ENCODE measurements at regions not wholly inside any gene's neighbourhood (a gene's known extent, or its start where the extent isn't known, plus 50 kb on each side); places are given as distances from the start of the nearest gene placed in this dataset.

GRCh38 chr6:113338644-113339043, 518.5 kb upstream of the MARCKS start:
- no peak for DNase-seq
- no peaks in the 10 kb centered on the region for H3K27me3 ChIP-seq (replicated peaks; ENCODE audit: insufficient read depth, low read length)

GRCh38 chr6:113339209-113339608, 517.9 kb upstream of the MARCKS start:
- Histone ChIP-seq H3K4me3 (ENCODE audit: low read length) (no peak overlapping the region), H3K27ac (ENCODE audit: low read length) (no peak overlapping the region), H3K27me3 (replicated peaks; ENCODE audit: insufficient read depth, low read length) (no peaks in the 10 kb centered on the region), H2AFZ (ENCODE audit: low read length) (no peak overlapping the region), H3K9ac (ENCODE audit: low read length) (no peak overlapping the region), H3K9me3 (replicated peaks; ENCODE audit: insufficient read depth, low read length) (no peaks in the 10 kb centered on the region), H3F3A (ENCODE audit: insufficient read depth, low read length) (no peaks in the 10 kb centered on the region), H4K20me1 (ENCODE audit: insufficient read depth, low read length) (no peaks in the 10 kb centered on the region), H3K36me3 (replicated peaks; ENCODE audit: insufficient read depth, low read length) (no peaks in the 10 kb centered on the region), H3K4me1 (ENCODE audit: low read length) (no peaks in the 10 kb centered on the region), H3K79me2 (ENCODE audit: low read length) (no peaks in the 10 kb centered on the region), H3K9me2 (replicated peaks; ENCODE audit: insufficient read depth, low read length) (no peaks in the 10 kb centered on the region), H3K4me2 (ENCODE audit: low read depth, low read length) (no peak overlapping the region)
- TF ChIP-seq EZH2phosphoT487 (IDR thresholded peaks at IDR 0.05; ENCODE audit: low read length) (no peak), EZH2 (optimal IDR thresholded peaks at IDR 0.05; ENCODE audit: low read depth, low read length) (no peak)
- DNase-seq: no peak

More at GRCh38 chr6:113338644-113339043, 518.5 kb upstream of the MARCKS start:
- H4K20me1 ChIP-seq (ENCODE audit: insufficient read depth, low read length): no peaks in the 10 kb centered on the region
- H3K4me1 ChIP-seq (ENCODE audit: low read length): no peaks in the 10 kb centered on the region
- no peaks in the 10 kb centered on the region for H3K9me2 ChIP-seq (replicated peaks; ENCODE audit: insufficient read depth, low read length)
- H3K4me3 ChIP-seq (ENCODE audit: low read length): no peak overlapping the region
- H3K36me3 ChIP-seq (replicated peaks; ENCODE audit: insufficient read depth, low read length): no peaks in the 10 kb centered on the region
- no peak overlapping the region for H2AFZ ChIP-seq (ENCODE audit: low read length)
- no peak overlapping the region for H3K27ac ChIP-seq (ENCODE audit: low read length)
- TF ChIP-seq EZH2phosphoT487 (IDR thresholded peaks at IDR 0.05; ENCODE audit: low read length) (no peak), CTCF (IDR thresholded peaks at IDR 0.05; ENCODE audit: low read length) (no peak), EZH2 (optimal IDR thresholded peaks at IDR 0.05; ENCODE audit: low read depth, low read length) (no peak)
- H3F3A ChIP-seq (ENCODE audit: insufficient read depth, low read length): no peaks in the 10 kb centered on the region
- no peak overlapping the region for H3K9ac ChIP-seq (ENCODE audit: low read length)
- H3K9me3 ChIP-seq (replicated peaks; ENCODE audit: insufficient read depth, low read length): no peaks in the 10 kb centered on the region
- H3K4me2 ChIP-seq (ENCODE audit: low read depth, low read length): no peak overlapping the region
- H3K79me2 ChIP-seq (ENCODE audit: low read length): no peaks in the 10 kb centered on the region

- Histone ChIP-seq H3K27me3 (replicated peaks; ENCODE audit: insufficient read depth, low read length) (no peaks in the 10 kb centered on the region), H4K20me1 (ENCODE audit: insufficient read depth, low read length) (no peaks in the 10 kb centered on the region), H3K4me2 (ENCODE audit: low read depth, low read length) (no peak overlapping the region), H3F3A (ENCODE audit: insufficient read depth, low read length) (no peaks in the 10 kb centered on the region), H3K4me1 (ENCODE audit: low read length) (no peaks in the 10 kb centered on the region), H3K36me3 (replicated peaks; ENCODE audit: insufficient read depth, low read length) (no peaks in the 10 kb centered on the region), H3K9ac (ENCODE audit: low read length) (no peak overlapping the region), H3K27ac (ENCODE audit: low read length) (no peak overlapping the region), H3K79me2 (ENCODE audit: low read length) (no peaks in the 10 kb centered on the region), H3K9me2 (replicated peaks; ENCODE audit: insufficient read depth, low read length) (no peaks in the 10 kb centered on the region), H3K4me3 (ENCODE audit: low read length) (no peak overlapping the region), H3K9me3 (replicated peaks; ENCODE audit: insufficient read depth, low read length) (no peaks in the 10 kb centered on the region), H2AFZ (ENCODE audit: low read length) (no peak overlapping the region)
- TF ChIP-seq CTCF (IDR thresholded peaks at IDR 0.05; ENCODE audit: low read length): no peak
- no peak for TF ChIP-seq EZH2phosphoT487 (IDR thresholded peaks at IDR 0.05; ENCODE audit: low read length)
- no peak for TF ChIP-seq EZH2 (optimal IDR thresholded peaks at IDR 0.05; ENCODE audit: low read depth, low read length)
- DNase-seq: no peak
These were observed 516.8 kb upstream of the MARCKS start for GRCh38 chr6:113340371-113340770.

- no peak for DNase-seq
- Histone ChIP-seq H3K4me2 (ENCODE audit: low read depth, low read length) (no peak overlapping the region), H3K27me3 (replicated peaks; ENCODE audit: insufficient read depth, low read length) (no peaks in the 10 kb centered on the region), H3K9ac (ENCODE audit: low read length) (no peak overlapping the region), H3K36me3 (replicated peaks; ENCODE audit: insufficient read depth, low read length) (no peaks in the 10 kb centered on the region), H3K79me2 (ENCODE audit: low read length) (no peaks in the 10 kb centered on the region), H3F3A (ENCODE audit: insufficient read depth, low read length) (no peaks in the 10 kb centered on the region), H3K4me3 (ENCODE audit: low read length) (no peak overlapping the region), H3K4me1 (ENCODE audit: low read length) (no peaks in the 10 kb centered on the region), H3K27ac (ENCODE audit: low read length) (no peak overlapping the region), H4K20me1 (ENCODE audit: insufficient read depth, low read length) (no peaks in the 10 kb centered on the region), H3K9me2 (replicated peaks; ENCODE audit: insufficient read depth, low read length) (no peaks in the 10 kb centered on the region), H3K9me3 (replicated peaks; ENCODE audit: insufficient read depth, low read length) (no peaks in the 10 kb centered on the region), H2AFZ (ENCODE audit: low read length) (no peak overlapping the region)
- no peak for TF ChIP-seq CTCF (IDR thresholded peaks at IDR 0.05; ENCODE audit: low read length)
- TF ChIP-seq EZH2phosphoT487 (IDR thresholded peaks at IDR 0.05; ENCODE audit: low read length): no peak
- no peak for TF ChIP-seq EZH2 (optimal IDR thresholded peaks at IDR 0.05; ENCODE audit: low read depth, low read length)
These were observed 513.2 kb upstream of the MARCKS start for GRCh38 chr6:113343940-113344339.

Data from MM.1S (cell line).